Stomach (tissue), 4 donors: ENCODE measurements at regions not wholly inside any gene's neighbourhood (a gene's known extent, or its start where the extent isn't known, plus 50 kb on each side); places are given as distances from the start of the nearest gene placed in this dataset.

Experiments
- POLR2A ChIP-seq, 4 donors: fragments of 450-650 bp; IDR thresholded peaks; one replicate each; pipeline ENCODE4 v1.6.1; 2016; ENCODE audit warnings: antibody characterized with exemption in 4 of 4, control low read depth in 2 of 4, mild to moderate bottlenecking in 1 of 4, moderate library complexity in 1 of 4
- POLR2AphosphoS5 ChIP-seq, 3 donors: sonication (generic); formaldehyde crosslinking; IDR thresholded peaks; one replicate each; pipeline ENCODE4 v1.6.1; 2016; ENCODE audit warnings: antibody characterized with exemption in 3 of 3

DNA sequence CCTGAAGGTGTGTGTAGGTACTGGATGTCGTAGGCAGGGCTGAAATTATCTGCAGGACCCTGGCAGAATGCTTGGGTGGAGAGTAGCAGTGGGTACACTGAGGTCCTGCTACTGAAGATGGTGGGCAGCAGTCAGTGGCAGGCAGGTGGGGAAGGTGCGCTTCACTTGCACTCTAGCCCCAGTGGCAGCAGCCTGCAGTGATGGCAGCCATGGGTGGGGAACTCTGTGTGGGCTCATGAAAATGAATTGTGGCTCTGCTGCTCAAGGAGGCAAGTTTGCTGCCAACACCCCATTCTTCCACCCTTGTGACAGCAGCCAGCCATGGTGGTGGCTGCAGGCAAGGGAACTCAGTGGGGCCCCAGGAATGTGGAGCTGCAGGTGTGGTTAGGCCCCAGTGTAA, 1242.7 kb upstream of the MIR17HG start:
- TF ChIP-seq POLR2AphosphoS5 (IDR thresholded peaks at IDR 0.05) (no peak), POLR2A (IDR thresholded peaks at IDR 0.05) (no peak)
